HepG2 (cell line): ENCODE measurements at regions not wholly inside any gene's neighbourhood (a gene's known extent, or its start where the extent isn't known, plus 50 kb on each side); places are given as distances from the start of the nearest gene placed in this dataset.

Experiments used
- ATF1 ChIP-seq: IDR thresholded peaks from 2 replicates; pipeline ENCODE4 v1.6.1; 2016; ENCODE audit warnings: mild to moderate bottlenecking, control low read depth
- BCLAF1 ChIP-seq: fragments of 450-650 bp; IDR thresholded peaks from 2 replicates; pipeline ENCODE4 v1.6.1; 2017; ENCODE audit warnings: mild to moderate bottlenecking
- CTCF ChIP-seq: sonication (generic); formaldehyde crosslinking; IDR thresholded peaks from 2 replicates; pipeline ENCODE4 v1.5.0; 2020; ENCODE audit warnings: mild to moderate bottlenecking, missing genetic modification reagents, moderate library complexity
- GABPA ChIP-seq, 2 experiments: IDR thresholded peaks; 2 replicates each; pipeline ENCODE4 v1.6.1; 2011 to 2016; ENCODE audit warnings: low read depth in 2 of 2, low read length in 1 of 2, missing biosample characterization in 1 of 2, missing genetic modification characterization in 1 of 2
- MAFK ChIP-seq, 2 experiments: IDR thresholded peaks in 1 of 2; conservative IDR thresholded peaks in 1 of 2; 2 replicates each; pipeline ENCODE4 v1.6.1; 2011; ENCODE audit warnings: improper control_type of control experiment in 2 of 2, low read length in 2 of 2
- MTA3 ChIP-seq: sonication (generic); formaldehyde crosslinking; IDR thresholded peaks from 2 replicates; pipeline ENCODE4 v1.4.0; 2020; ENCODE audit warnings: missing genetic modification reagents
- NFE2L1 ChIP-seq: sonication (generic); formaldehyde crosslinking; IDR thresholded peaks from 2 replicates; pipeline ENCODE4 v1.4.0; 2020; ENCODE audit warnings: missing genetic modification reagents, mild to moderate bottlenecking, borderline replicate concordance
- POLR2AphosphoS5 ChIP-seq: IDR thresholded peaks from 2 replicates; pipeline ENCODE4 v1.6.1; 2012; ENCODE audit warnings: low read depth, low read length
- RBFOX2 ChIP-seq: fragments of 200-400 bp; formaldehyde crosslinking; IDR thresholded peaks from 2 replicates; pipeline ENCODE4 v1.6.1; 2017; ENCODE audit warnings: low read depth, mild to moderate bottlenecking, low read length
- SIN3A ChIP-seq: IDR thresholded peaks from 2 replicates; pipeline ENCODE4 v1.6.1; 2011; ENCODE audit warnings: low read depth, mild to moderate bottlenecking, control low read depth, low read length, borderline replicate concordance
- TEAD2 ChIP-seq: sonication (generic); formaldehyde crosslinking; IDR thresholded peaks from 2 replicates; pipeline ENCODE4 v1.9.0; 2021; ENCODE audit warnings: missing genetic modification reagents
- YY1 ChIP-seq: IDR thresholded peaks from 2 replicates; pipeline ENCODE4 v1.6.1; 2011; ENCODE audit warnings: low read length, low read depth, moderate library complexity, mild to moderate bottlenecking; ENCODE audit not compliant: insufficient read depth, insufficient replicate concordance
- ZNF12 ChIP-seq: sonication (generic); formaldehyde crosslinking; IDR thresholded peaks from 2 replicates; pipeline ENCODE4 v1.5.0; 2020; ENCODE audit warnings: missing genetic modification reagents
- TF ChIP-seq, protein P1 (sequence below): sonication (generic); formaldehyde crosslinking; IDR thresholded peaks from 2 replicates; pipeline ENCODE4 v1.5.0; 2020; ENCODE audit warnings: missing genetic modification reagents

DNA sequence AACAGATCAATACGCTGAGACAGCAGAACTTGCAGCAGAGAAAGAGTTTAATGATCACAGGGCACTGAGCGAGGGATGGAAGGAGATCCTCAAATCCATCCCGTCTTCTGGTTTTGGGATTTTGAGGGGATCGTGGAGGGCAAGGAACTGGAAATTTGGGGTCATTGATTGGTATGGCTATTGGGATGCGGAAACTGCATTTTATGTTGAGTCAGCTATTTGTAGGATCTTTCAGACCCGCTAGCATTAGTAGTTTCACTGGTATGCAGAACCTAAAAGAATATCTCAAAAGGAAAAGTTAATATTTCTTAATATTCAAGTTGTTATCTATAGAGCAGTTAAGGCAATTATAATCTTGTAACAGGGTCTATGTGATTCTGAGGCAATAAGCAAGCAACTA lies 771.7 kb upstream of the CTNND2 start:
- TF ChIP-seq CTCF (CRISPR knock-in tag), result no peak
- no peak for TF ChIP-seq ZNF12 (CRISPR knock-in tag)
- TF ChIP-seq SIN3A, result no peak
- no peak for TF ChIP-seq YY1
- TF ChIP-seq, protein P1, sequence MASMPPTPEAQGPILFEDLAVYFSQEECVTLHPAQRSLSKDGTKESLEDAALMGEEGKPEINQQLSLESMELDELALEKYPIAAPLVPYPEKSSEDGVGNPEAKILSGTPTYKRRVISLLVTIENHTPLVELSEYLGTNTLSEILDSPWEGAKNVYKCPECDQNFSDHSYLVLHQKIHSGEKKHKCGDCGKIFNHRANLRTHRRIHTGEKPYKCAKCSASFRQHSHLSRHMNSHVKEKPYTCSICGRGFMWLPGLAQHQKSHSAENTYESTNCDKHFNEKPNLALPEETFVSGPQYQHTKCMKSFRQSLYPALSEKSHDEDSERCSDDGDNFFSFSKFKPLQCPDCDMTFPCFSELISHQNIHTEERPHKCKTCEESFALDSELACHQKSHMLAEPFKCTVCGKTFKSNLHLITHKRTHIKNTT (CRISPR knock-in tag), result no peak
- no peak for TF ChIP-seq GABPA (IDR thresholded peaks at IDR 0.05; ENCODE audit: low read depth, low read length)
- no peak for TF ChIP-seq GABPA (CRISPR knock-in tag; IDR thresholded peaks at IDR 0.05; ENCODE audit: low read depth)
- TF ChIP-seq MTA3 (CRISPR knock-in tag), result no peak
- TF ChIP-seq TEAD2 (CRISPR knock-in tag), result no peak
- TF ChIP-seq NFE2L1, result no peak
- no peak for TF ChIP-seq ATF1 (CRISPR knock-in tag)
- no peak for TF ChIP-seq RBFOX2
- no peak for TF ChIP-seq POLR2AphosphoS5
- no peak for TF ChIP-seq BCLAF1
- TF ChIP-seq MAFK (conservative IDR thresholded peaks at IDR 0.05 in 1 of 2, IDR thresholded peaks at IDR 0.05 in 1 of 2; ENCODE audit: low read length in 2 of 2), result peak; percentile 92 to 97
